ENCODE measurements at regions not wholly inside any gene's neighbourhood (a gene's known extent, or its start where the extent isn't known, plus 50 kb on each side); places are given as distances from the start of the nearest gene placed in this dataset.

DNA sequence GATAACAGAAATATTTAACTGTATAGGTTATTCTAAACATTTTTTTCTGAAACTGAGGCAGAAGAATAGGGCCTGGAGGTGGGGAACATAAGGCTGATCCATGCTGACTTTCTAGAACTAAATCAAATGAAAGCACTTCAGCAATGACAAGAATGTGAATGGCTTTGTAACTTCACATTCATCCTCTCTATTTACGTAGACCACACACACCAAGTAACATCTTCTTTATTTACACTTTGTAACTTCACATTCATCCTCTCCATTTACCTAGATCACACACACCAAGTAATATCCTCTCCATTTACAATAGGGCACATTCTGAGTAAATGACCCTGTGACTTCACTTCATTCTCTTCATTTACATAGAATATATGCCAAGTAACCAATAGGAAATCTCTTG lies 251.8 kb upstream of the CDH9 start:
- Mint-ChIP-seq H3K36me3 (ENCODE audit: low read depth) (no peaks in the 10 kb centered on the region), H3K4me3 (no peak overlapping the region), H3K27ac (no peak overlapping the region), H3K4me1 (no peaks in the 10 kb centered on the region), H3K27me3 (ENCODE audit: low read depth) (no peaks in the 10 kb centered on the region), H3K9me3 (peaks cover 2% of the 10 kb centered on the region)
- TF ChIP-seq, protein P1, sequence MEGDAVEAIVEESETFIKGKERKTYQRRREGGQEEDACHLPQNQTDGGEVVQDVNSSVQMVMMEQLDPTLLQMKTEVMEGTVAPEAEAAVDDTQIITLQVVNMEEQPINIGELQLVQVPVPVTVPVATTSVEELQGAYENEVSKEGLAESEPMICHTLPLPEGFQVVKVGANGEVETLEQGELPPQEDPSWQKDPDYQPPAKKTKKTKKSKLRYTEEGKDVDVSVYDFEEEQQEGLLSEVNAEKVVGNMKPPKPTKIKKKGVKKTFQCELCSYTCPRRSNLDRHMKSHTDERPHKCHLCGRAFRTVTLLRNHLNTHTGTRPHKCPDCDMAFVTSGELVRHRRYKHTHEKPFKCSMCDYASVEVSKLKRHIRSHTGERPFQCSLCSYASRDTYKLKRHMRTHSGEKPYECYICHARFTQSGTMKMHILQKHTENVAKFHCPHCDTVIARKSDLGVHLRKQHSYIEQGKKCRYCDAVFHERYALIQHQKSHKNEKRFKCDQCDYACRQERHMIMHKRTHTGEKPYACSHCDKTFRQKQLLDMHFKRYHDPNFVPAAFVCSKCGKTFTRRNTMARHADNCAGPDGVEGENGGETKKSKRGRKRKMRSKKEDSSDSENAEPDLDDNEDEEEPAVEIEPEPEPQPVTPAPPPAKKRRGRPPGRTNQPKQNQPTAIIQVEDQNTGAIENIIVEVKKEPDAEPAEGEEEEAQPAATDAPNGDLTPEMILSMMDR (IDR thresholded peaks at IDR 0.05; ENCODE audit: unreplicated experiment in 3 of 3), result no peak

DNA sequence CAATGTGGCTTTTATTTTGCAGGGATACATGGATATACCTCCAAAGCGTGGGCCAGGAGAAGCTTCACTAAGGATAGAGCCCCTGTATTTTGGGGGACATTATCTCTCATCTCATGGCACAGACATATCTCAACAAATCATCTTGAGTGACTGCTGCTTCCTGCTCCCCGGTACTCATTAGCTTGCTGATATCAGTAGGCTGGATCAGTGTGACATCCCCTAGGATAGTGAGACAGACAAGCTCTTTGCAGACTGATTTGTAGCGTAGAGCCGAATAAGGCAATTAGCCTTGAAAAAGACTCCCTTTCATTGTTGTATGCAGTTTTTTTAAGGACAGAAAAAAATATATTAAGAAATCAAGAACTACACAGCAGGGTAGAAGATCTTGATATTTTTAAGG lies 237.7 kb upstream of the CDH9 start:
- TF ChIP-seq, protein P1 (IDR thresholded peaks at IDR 0.05; ENCODE audit: unreplicated experiment in 3 of 3), result no peak
- H3K4me1 Mint-ChIP-seq, result no peaks in the 10 kb centered on the region
- no peaks in the 10 kb centered on the region for H3K36me3 Mint-ChIP-seq (ENCODE audit: low read depth)
- no peaks in the 10 kb centered on the region for H3K9me3 Mint-ChIP-seq
- H3K27ac Mint-ChIP-seq, result no peak overlapping the region
- no peaks in the 10 kb centered on the region for H3K27me3 Mint-ChIP-seq (ENCODE audit: low read depth)
- H3K4me3 Mint-ChIP-seq, result no peak overlapping the region

DNA sequence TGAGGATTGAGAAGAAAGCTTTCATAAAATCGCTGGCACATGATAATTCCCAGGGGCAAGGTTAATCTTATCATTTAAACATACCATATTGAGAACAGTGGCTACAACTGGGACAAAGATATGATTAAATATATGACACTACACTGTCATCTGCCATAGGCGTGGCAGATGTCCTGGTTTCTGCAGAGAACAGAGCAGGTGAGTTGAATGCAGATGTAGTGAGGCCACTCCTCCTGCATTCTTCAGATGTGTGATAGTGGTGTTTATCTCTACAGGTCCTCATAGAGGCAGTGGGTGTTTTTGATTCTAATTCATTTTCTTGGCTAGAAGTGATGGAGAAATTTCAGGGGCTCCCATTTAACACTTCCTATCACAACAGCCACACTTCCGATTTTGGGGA lies 237.0 kb upstream of the CDH9 start:
- H3K4me1 Mint-ChIP-seq, result no peaks in the 10 kb centered on the region
- no peaks in the 10 kb centered on the region for H3K9me3 Mint-ChIP-seq
- no peaks in the 10 kb centered on the region for H3K36me3 Mint-ChIP-seq (ENCODE audit: low read depth)
- TF ChIP-seq, protein P1 (IDR thresholded peaks at IDR 0.05; ENCODE audit: unreplicated experiment in 3 of 3), result no peak
- H3K27ac Mint-ChIP-seq, result no peak overlapping the region
- no peaks in the 10 kb centered on the region for H3K27me3 Mint-ChIP-seq (ENCODE audit: low read depth)
- no peak overlapping the region for H3K4me3 Mint-ChIP-seq

DNA sequence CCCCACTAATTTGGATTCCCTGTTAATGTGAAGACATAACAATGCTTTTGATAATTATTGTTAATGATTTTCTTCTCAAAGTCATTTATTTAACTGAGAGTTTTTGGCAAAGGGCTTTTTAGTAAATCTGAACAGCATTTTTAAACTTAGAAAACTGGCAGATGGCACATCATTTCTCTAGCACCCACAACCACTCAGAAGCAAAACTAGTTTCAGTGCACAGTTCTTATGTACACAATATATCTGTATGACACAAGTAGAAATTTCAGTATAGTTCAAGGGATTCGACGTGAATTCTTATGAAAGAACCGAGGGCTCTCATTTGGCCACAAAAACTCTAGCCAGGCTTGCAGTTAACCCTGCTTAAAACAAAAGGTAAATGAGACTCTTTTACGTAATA lies 231.4 kb upstream of the CDH9 start:
- H3K27me3 Mint-ChIP-seq (ENCODE audit: low read depth), result no peaks in the 10 kb centered on the region
- TF ChIP-seq, protein P1 (IDR thresholded peaks at IDR 0.05; ENCODE audit: unreplicated experiment in 3 of 3), result no peak
- no peak overlapping the region for H3K4me3 Mint-ChIP-seq
- H3K27ac Mint-ChIP-seq, result no peak overlapping the region
- H3K9me3 Mint-ChIP-seq, result peaks cover 9% of the 10 kb centered on the region
- H3K4me1 Mint-ChIP-seq, result peaks cover 4% of the 10 kb centered on the region
- H3K36me3 Mint-ChIP-seq (ENCODE audit: low read depth), result peaks cover 5% of the 10 kb centered on the region

DNA sequence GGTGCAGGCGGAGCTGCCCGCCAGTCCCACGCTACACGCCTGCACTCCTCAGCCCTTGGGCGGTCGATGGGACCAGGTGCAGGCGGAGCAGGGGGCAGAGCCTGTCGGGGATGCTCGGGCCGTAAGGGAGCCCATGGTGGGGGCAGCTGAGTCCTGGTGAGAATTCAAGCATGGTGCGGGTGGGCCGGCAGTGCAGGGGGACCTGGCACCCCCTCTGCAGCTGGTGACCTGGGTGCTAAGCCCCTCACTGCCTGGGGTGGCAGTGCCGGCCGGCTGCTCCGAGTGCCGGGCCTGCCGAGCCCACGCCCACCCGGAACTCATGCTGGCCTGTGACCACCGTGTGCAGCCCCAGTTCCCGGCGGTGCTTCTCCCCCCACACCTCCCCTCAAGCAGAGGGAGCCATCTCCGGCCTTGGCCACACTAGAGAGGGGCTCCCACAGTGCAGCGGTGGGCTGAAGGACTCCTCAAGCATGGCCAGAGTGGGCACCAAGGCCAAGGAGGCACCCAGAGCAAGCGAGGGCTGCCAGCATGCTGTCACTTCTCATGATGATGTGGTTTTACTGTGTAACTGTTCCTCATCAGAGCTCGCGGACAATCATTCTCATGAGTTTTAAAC lies 228.9 kb upstream of the CDH9 start:
- TF ChIP-seq, protein P1 (IDR thresholded peaks at IDR 0.05; ENCODE audit: unreplicated experiment in 3 of 3), result no peak
- peak overlapping the region in 2 of 3 experiments; percentile 74 to 90 for H3K27ac Mint-ChIP-seq
- peaks cover 4% of the 10 kb centered on the region for H3K4me1 Mint-ChIP-seq

DNA sequence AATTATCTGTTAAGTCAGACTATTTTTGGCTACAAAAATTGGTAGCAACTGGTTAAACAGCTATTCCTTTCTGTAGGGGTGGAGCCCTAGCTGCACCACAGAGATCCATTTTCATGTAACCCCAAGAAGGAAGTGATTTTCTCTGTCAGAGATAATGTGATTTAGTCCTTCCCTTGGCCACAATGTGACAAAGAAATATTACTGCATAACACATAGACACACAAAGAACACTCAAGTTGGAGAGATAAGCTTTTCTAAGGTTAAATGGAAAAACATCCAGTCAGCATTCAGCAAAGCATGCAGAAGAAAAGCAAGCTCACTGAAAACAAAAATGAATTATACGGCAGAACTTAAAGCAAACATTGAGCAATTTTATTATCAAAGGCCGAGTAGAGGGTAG lies 227.8 kb upstream of the CDH9 start:
- H3K27ac Mint-ChIP-seq, result peak overlapping the region; percentile 74 to 90 (median 78)
- TF ChIP-seq, protein P1 (IDR thresholded peaks at IDR 0.05; ENCODE audit: unreplicated experiment in 3 of 3), result no peak
- peaks cover 4% of the 10 kb centered on the region for H3K4me1 Mint-ChIP-seq
- no peak overlapping the region for H3K4me3 Mint-ChIP-seq
- H3K27me3 Mint-ChIP-seq (ENCODE audit: low read depth), result no peaks in the 10 kb centered on the region
- H3K36me3 Mint-ChIP-seq (ENCODE audit: low read depth), result peaks cover 14% of the 10 kb centered on the region
- peaks cover 24% of the 10 kb centered on the region for H3K9me3 Mint-ChIP-seq

More for the DNA sequence above, 228.9 kb upstream of the CDH9 start:
- Mint-ChIP-seq H3K36me3 (ENCODE audit: low read depth) (peaks cover 14% of the 10 kb centered on the region), H3K4me3 (no peak overlapping the region), H3K27me3 (ENCODE audit: low read depth) (no peaks in the 10 kb centered on the region), H3K9me3 (peaks cover 24% of the 10 kb centered on the region)

Data from nephron (organoid).